GM12864 (cell line): ENCODE measurements at regions not wholly inside any gene's neighbourhood (a gene's known extent, or its start where the extent isn't known, plus 50 kb on each side); places are given as distances from the start of the nearest gene placed in this dataset.

ENCODE experiments used
- DNase-seq: peaks from one replicate; pipeline ENCODE4 v3.0.0-alpha.2; 2011; ENCODE audit warnings: low read depth
- H3K4me3 ChIP-seq: 2 replicates; pipeline ENCODE4 v1.5.1; 2011; ENCODE audit warnings: mild to moderate bottlenecking, low read depth, low read length, control low read depth
- CTCF ChIP-seq: IDR thresholded peaks from 2 replicates; pipeline ENCODE4 v1.5.1; 2011; ENCODE audit warnings: low read depth, mild to moderate bottlenecking, moderate library complexity, low read length, control low read depth, inconsistent platforms; ENCODE audit errors: missing control alignments

- TF ChIP-seq CTCF = no peak
- no peak for DNase-seq
- H3K4me3 ChIP-seq = no peak overlapping the region
Measured at GRCh38 chr3:43914269-43914668, 223.5 kb downstream of the ABHD5 start.

GRCh38 chr3:43915546-43915945 is 224.8 kb downstream of the ABHD5 start:
- TF ChIP-seq CTCF = no peak
- H3K4me3 ChIP-seq = no peak overlapping the region
- DNase-seq = no peak

GRCh38 chr3:43917361-43917760 is 226.6 kb downstream of the ABHD5 start:
- TF ChIP-seq CTCF = no peak
- DNase-seq = no peak
- no peak overlapping the region for H3K4me3 ChIP-seq

- TF ChIP-seq CTCF = no peak
- no peak for DNase-seq
Measured at GRCh38 chr3:43919029-43919428, 228.3 kb downstream of the ABHD5 start.

GRCh38 chr3:43921056-43921648 is 230.4 kb downstream of the ABHD5 start:
- no peak for TF ChIP-seq CTCF
- DNase-seq = no peak
- H3K4me3 ChIP-seq = no peak overlapping the region

More at GRCh38 chr3:43919029-43919428, 228.3 kb downstream of the ABHD5 start:
- H3K4me3 ChIP-seq = no peak overlapping the region

GRCh38 chr3:43922374-43922773 is 231.6 kb downstream of the ABHD5 start:
- DNase-seq = no peak
- no peak for TF ChIP-seq CTCF
- H3K4me3 ChIP-seq = no peak overlapping the region
